CD4-positive, alpha-beta memory T cell (primary cell): ENCODE measurements at regions not wholly inside any gene's neighbourhood (a gene's known extent, or its start where the extent isn't known, plus 50 kb on each side); places are given as distances from the start of the nearest gene placed in this dataset.

Experiments
- CTCF ChIA-PET: fragments of 350-600 bp; sonication (Branson Sonifier 250); formaldehyde crosslinking; loops from one replicate; lab custom pipeline; 2021; ENCODE audit warnings: inconsistent platforms; ENCODE audit not compliant: partially characterized antibody; lab: Charles Lee
- POLR2A ChIA-PET: fragments of 350-600 bp; sonication (Branson Sonifier 250); formaldehyde crosslinking; loops from one replicate; lab custom pipeline; 2021; ENCODE audit not compliant: partially characterized antibody; lab: Charles Lee
- DNase-seq, 5 donors: peaks; one replicate each; pipeline versions ENCODE4 v3.0.0 to v3.0.0-alpha.2; 2020 to 2022; ENCODE audit warnings: mixed read lengths in 1 of 5
- H3K27ac ChIP-seq: one replicate; pipeline ENCODE4 v1.7.0; 2013; ENCODE audit warnings: low read depth, low read length
- H3K27me3 ChIP-seq: 2 replicates; pipeline ENCODE4 v1.7.0; 2013; ENCODE audit warnings: mild to moderate bottlenecking, low read length, moderate library complexity; ENCODE audit not compliant: insufficient read depth
- H3K36me3 ChIP-seq: 2 replicates; pipeline ENCODE4 v1.7.0; 2013; ENCODE audit warnings: mild to moderate bottlenecking, low read length, moderate library complexity; ENCODE audit not compliant: insufficient read depth
- H3K4me1 ChIP-seq: 2 replicates; pipeline ENCODE4 v1.7.0; 2013; ENCODE audit warnings: mild to moderate bottlenecking, low read length, moderate library complexity; ENCODE audit not compliant: insufficient read depth
- H3K4me3 ChIP-seq, 2 donors: one replicate each; pipeline ENCODE4 v1.7.0; 2013; ENCODE audit warnings: low read length in 2 of 2, mild to moderate bottlenecking in 1 of 2
- H3K9me3 ChIP-seq, 2 donors: one replicate each; pipeline ENCODE4 v1.7.0; 2013; ENCODE audit warnings: low read length in 2 of 2, control low read depth in 1 of 2; ENCODE audit not compliant: control insufficient read depth in 1 of 2
- H3K27ac Mint-ChIP-seq, 7 donors: one replicate each; pipeline ENCODE4 v1.8.0; 2020 to 2021; ENCODE audit warnings: mixed read lengths in 7 of 7, mild to moderate bottlenecking in 6 of 7, inconsistent platforms in 3 of 7, moderate library complexity in 3 of 7
- H3K27me3 Mint-ChIP-seq, 2 donors: one replicate each; pipeline ENCODE4 v1.8.0; 2020 to 2021; ENCODE audit warnings: mixed read lengths in 2 of 2
- H3K36me3 Mint-ChIP-seq, 2 donors: one replicate each; pipeline ENCODE4 v1.8.0; 2020 to 2021; ENCODE audit warnings: mixed read lengths in 2 of 2, inconsistent platforms in 1 of 2, mild to moderate bottlenecking in 1 of 2
- H3K4me1 Mint-ChIP-seq, 4 donors: one replicate each; pipeline ENCODE4 v1.8.0; 2020 to 2021; ENCODE audit warnings: mixed read lengths in 4 of 4, mild to moderate bottlenecking in 1 of 4
- H3K4me3 Mint-ChIP-seq, 8 donors: one replicate each; pipeline ENCODE4 v1.8.0; 2020 to 2021; ENCODE audit warnings: mixed read lengths in 8 of 8, mild to moderate bottlenecking in 7 of 8, moderate library complexity in 6 of 8, inconsistent platforms in 3 of 8
- H3K9me3 Mint-ChIP-seq, 8 donors: one replicate each; pipeline ENCODE4 v1.8.0; 2020 to 2021; ENCODE audit warnings: mixed read lengths in 8 of 8, mild to moderate bottlenecking in 5 of 8, inconsistent platforms in 3 of 8, moderate library complexity in 1 of 8
- intact Hi-C: fragments of 100-400 bp; cut with micrococcal nuclease; formaldehyde crosslinking; loops from one replicate; pipeline ENCODE4 v1.15.1; 2023

DNA sequence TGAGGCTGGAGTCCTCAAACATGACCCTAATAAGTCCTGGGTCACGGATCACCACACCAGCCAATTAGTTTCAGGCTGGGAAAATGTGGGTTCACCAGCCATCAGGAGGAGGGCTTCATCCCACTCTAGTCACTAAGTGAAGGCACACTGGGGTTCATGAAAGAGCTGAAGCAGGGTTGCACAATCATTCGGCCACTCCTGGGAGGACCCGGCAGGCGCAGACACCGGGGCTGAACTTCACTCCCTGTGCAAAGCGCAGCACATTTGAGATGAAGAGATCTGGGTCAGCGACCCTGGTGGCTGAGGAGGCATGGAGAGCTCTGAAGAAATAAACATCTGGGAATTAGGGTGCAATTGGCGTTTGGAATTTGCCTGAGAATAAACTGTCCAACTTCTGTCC lies 684.4 kb upstream of the SALL3 start:
- no peaks in the 10 kb centered on the region for H3K4me1 ChIP-seq
- H3K36me3 ChIP-seq: no peaks in the 10 kb centered on the region
- no peak overlapping the region for H3K27ac Mint-ChIP-seq
- no peaks in the 10 kb centered on the region for H3K27me3 ChIP-seq
- H3K27ac ChIP-seq: no peak overlapping the region
- H3K4me3 ChIP-seq: no peak overlapping the region
- no peak for DNase-seq
- no peaks in the 10 kb centered on the region for H3K27me3 Mint-ChIP-seq
- no peaks in the 10 kb centered on the region for H3K36me3 Mint-ChIP-seq
- POLR2A ChIA-PET: no interaction called here
- H3K4me1 Mint-ChIP-seq: no peaks in the 10 kb centered on the region
- CTCF ChIA-PET: no interaction called here
- intact Hi-C loops: no loop called here
- no peaks in the 10 kb centered on the region for H3K9me3 ChIP-seq
- H3K9me3 Mint-ChIP-seq: peaks cover 0 to 8% (median 0%) of the 10 kb centered on the region in 8 donors
- H3K4me3 Mint-ChIP-seq: no peak overlapping the region

- Mint-ChIP-seq H3K4me3 (no peak overlapping the region), H3K36me3 (no peaks in the 10 kb centered on the region), H3K9me3 (peaks cover 0 to 4% (median 0%) of the 10 kb centered on the region in 8 donors), H3K27me3 (no peaks in the 10 kb centered on the region), H3K27ac (no peak overlapping the region), H3K4me1 (no peaks in the 10 kb centered on the region)
- CTCF ChIA-PET: no interaction called here
- H3K36me3 ChIP-seq: no peaks in the 10 kb centered on the region
- no peaks in the 10 kb centered on the region for H3K9me3 ChIP-seq
- H3K4me3 ChIP-seq: no peak overlapping the region
- POLR2A ChIA-PET: no interaction called here
- H3K27ac ChIP-seq: no peak overlapping the region
- intact Hi-C loops: no loop called here
- no peak for DNase-seq
- H3K4me1 ChIP-seq: no peaks in the 10 kb centered on the region
- no peaks in the 10 kb centered on the region for H3K27me3 ChIP-seq
These were observed 683.5 kb upstream of the SALL3 start for GRCh38 chr18:78296166-78296565.

- CTCF ChIA-PET: no interaction called here
- POLR2A ChIA-PET: no interaction called here
- intact Hi-C loops: no loop called here
- Mint-ChIP-seq H3K27me3 (no peaks in the 10 kb centered on the region), H3K9me3 (peaks cover 0 to 2% (median 0%) of the 10 kb centered on the region in 8 donors), H3K4me1 (no peaks in the 10 kb centered on the region), H3K36me3 (no peaks in the 10 kb centered on the region), H3K27ac (no peak overlapping the region), H3K4me3 (no peak overlapping the region)
- H3K4me3 ChIP-seq: no peak overlapping the region
- no peaks in the 10 kb centered on the region for H3K4me1 ChIP-seq
- no peak overlapping the region for H3K27ac ChIP-seq
- H3K36me3 ChIP-seq: no peaks in the 10 kb centered on the region
- DNase-seq: no peak
- H3K27me3 ChIP-seq: no peaks in the 10 kb centered on the region
- no peaks in the 10 kb centered on the region for H3K9me3 ChIP-seq
These were observed 682.6 kb upstream of the SALL3 start for GRCh38 chr18:78297048-78297447.

- ChIA-PET CTCF (no interaction called here), POLR2A (no interaction called here)
- H3K4me1 Mint-ChIP-seq: no peaks in the 10 kb centered on the region
- H3K9me3 ChIP-seq: no peaks in the 10 kb centered on the region
- no peaks in the 10 kb centered on the region for H3K27me3 Mint-ChIP-seq
- H3K27me3 ChIP-seq: no peaks in the 10 kb centered on the region
- DNase-seq: no peak
- H3K9me3 Mint-ChIP-seq: peaks cover 0 to 4% (median 0%) of the 10 kb centered on the region in 8 donors
- H3K4me3 Mint-ChIP-seq: no peak overlapping the region
- H3K4me1 ChIP-seq: no peaks in the 10 kb centered on the region
- H3K4me3 ChIP-seq: no peak overlapping the region
- H3K36me3 ChIP-seq: no peaks in the 10 kb centered on the region
- H3K27ac ChIP-seq: no peak overlapping the region
- no peak overlapping the region for H3K27ac Mint-ChIP-seq
- no peaks in the 10 kb centered on the region for H3K36me3 Mint-ChIP-seq
- intact Hi-C loops: no loop called here
These were observed 676.0 kb upstream of the SALL3 start for GRCh38 chr18:78303519-78304191.

GRCh38 chr18:78304192-78305164 lies 675.1 kb upstream of the SALL3 start:
- DNase-seq: no peak
- no peaks in the 10 kb centered on the region for H3K9me3 ChIP-seq
- no peak overlapping the region for H3K4me3 ChIP-seq
- no peaks in the 10 kb centered on the region for H3K36me3 ChIP-seq
- ChIA-PET CTCF (no interaction called here), POLR2A (no interaction called here)
- H3K4me1 Mint-ChIP-seq: no peaks in the 10 kb centered on the region
- H3K27ac ChIP-seq: no peak overlapping the region
- H3K27me3 ChIP-seq: no peaks in the 10 kb centered on the region
- H3K9me3 Mint-ChIP-seq: peaks cover 0 to 6% (median under 1%) of the 10 kb centered on the region in 8 donors
- intact Hi-C loops: no loop called here
- H3K4me1 ChIP-seq: no peaks in the 10 kb centered on the region
- H3K36me3 Mint-ChIP-seq: no peaks in the 10 kb centered on the region
- no peak overlapping the region for H3K4me3 Mint-ChIP-seq
- H3K27me3 Mint-ChIP-seq: no peaks in the 10 kb centered on the region
- no peak overlapping the region for H3K27ac Mint-ChIP-seq

DNA sequence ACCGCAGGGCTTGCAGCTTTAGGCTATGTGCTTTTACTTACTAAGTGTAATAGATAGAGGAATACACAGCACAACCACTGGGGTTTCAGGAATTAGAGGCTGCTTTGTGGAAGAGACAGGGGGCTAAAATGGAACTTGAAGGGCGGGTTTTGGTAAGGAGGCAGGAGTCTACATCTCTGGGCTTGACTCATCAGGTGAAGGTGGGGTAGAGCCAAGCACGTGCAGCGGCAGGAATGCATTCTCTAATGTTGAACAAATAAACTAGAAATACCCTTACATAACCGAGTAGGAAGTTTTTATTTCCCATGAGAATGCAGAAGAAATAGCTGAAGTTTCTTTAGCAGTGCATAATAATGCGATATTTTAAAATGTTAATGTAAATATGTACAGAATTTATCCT lies 673.8 kb upstream of the SALL3 start:
- Mint-ChIP-seq H3K27me3 (no peaks in the 10 kb centered on the region), H3K4me3 (no peak overlapping the region), H3K9me3 (peaks cover 0 to 6% (median under 1%) of the 10 kb centered on the region in 8 donors), H3K27ac (no peak overlapping the region), H3K4me1 (no peaks in the 10 kb centered on the region), H3K36me3 (no peaks in the 10 kb centered on the region)
- no peak overlapping the region for H3K27ac ChIP-seq
- DNase-seq: no peak
- CTCF ChIA-PET: no interaction called here
- H3K27me3 ChIP-seq: no peaks in the 10 kb centered on the region
- no peaks in the 10 kb centered on the region for H3K4me1 ChIP-seq
- H3K4me3 ChIP-seq: no peak overlapping the region
- intact Hi-C loops: no loop called here
- POLR2A ChIA-PET: no interaction called here
- no peaks in the 10 kb centered on the region for H3K36me3 ChIP-seq
- no peaks in the 10 kb centered on the region for H3K9me3 ChIP-seq

DNA sequence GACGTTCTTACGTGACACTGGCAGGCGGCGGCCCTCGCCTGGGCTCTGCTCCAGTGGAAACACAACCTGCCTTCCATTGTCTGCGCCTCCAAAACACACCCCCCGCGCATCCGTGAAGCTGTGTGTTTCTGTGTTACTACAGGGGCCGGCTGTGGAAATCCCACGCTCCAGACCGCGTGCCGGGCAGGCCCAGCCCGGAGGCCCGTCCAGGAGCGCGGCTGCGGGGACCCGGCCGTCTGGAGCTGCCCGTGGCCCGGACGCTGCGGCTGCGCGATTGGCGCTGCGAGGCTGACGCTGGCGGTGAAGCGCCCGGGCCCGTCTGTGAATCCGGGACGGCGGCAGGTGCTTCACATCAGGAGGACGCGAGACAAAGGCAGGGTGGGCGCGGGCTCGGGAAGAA lies 670.3 kb upstream of the SALL3 start:
- no peaks in the 10 kb centered on the region for H3K36me3 Mint-ChIP-seq

More for the DNA sequence above, 670.3 kb upstream of the SALL3 start:
- DNase-seq: no peak
- H3K36me3 ChIP-seq: no peaks in the 10 kb centered on the region
- no peaks in the 10 kb centered on the region for H3K27me3 ChIP-seq
- intact Hi-C loops: no loop called here
- no peak overlapping the region for H3K27ac ChIP-seq
- Mint-ChIP-seq H3K27ac (no peak overlapping the region), H3K4me3 (no peak overlapping the region), H3K27me3 (no peaks in the 10 kb centered on the region), H3K4me1 (no peaks in the 10 kb centered on the region), H3K9me3 (peaks cover 0 to 7% (median 3%) of the 10 kb centered on the region in 8 donors)
- no peak overlapping the region for H3K4me3 ChIP-seq
- POLR2A ChIA-PET: no interaction called here
- CTCF ChIA-PET: no interaction called here
- H3K4me1 ChIP-seq: no peaks in the 10 kb centered on the region
- H3K9me3 ChIP-seq: no peaks in the 10 kb centered on the region
